DOHH2 (cell line): ENCODE measurements at regions not wholly inside any gene's neighbourhood (a gene's known extent, or its start where the extent isn't known, plus 50 kb on each side); places are given as distances from the start of the nearest gene placed in this dataset.

Experiments
- H3F3A ChIP-seq: fragments of 200-600 bp; sonication (generic), shearing (Covaris generic); 2 replicates; pipeline ENCODE4 v1.6.0; 2016; ENCODE audit warnings: antibody characterized with exemption, mild to moderate bottlenecking; ENCODE audit not compliant: control insufficient read depth, insufficient read depth
- H3K27ac ChIP-seq: fragments of 200-600 bp; sonication (generic); 2 replicates; pipeline ENCODE4 v1.5.1; 2014; ENCODE audit warnings: low read depth, mild to moderate bottlenecking, low read length, moderate library complexity
- H3K27me3 ChIP-seq: fragments of 200-600 bp; sonication (generic); 2 replicates; pipeline ENCODE4 v1.6.1; 2014; ENCODE audit warnings: mild to moderate bottlenecking, low read length, mixed read lengths; ENCODE audit not compliant: control insufficient read depth
- H3K36me3 ChIP-seq: fragments of 200-600 bp; sonication (generic); 2 replicates; pipeline ENCODE4 v1.6.1; 2014; ENCODE audit warnings: mild to moderate bottlenecking, low read length, moderate library complexity, mixed read lengths; ENCODE audit not compliant: control insufficient read depth
- H3K4me1 ChIP-seq: fragments of 200-600 bp; sonication (generic); 2 replicates; pipeline ENCODE4 v1.6.1; 2014; ENCODE audit warnings: mild to moderate bottlenecking, low read length, mixed read lengths; ENCODE audit not compliant: control insufficient read depth
- H3K4me2 ChIP-seq: fragments of 200-600 bp; sonication (generic); 2 replicates; pipeline ENCODE4 v1.6.0; 2014; ENCODE audit warnings: mild to moderate bottlenecking, low read length, moderate library complexity
- H3K4me3 ChIP-seq: fragments of 200-600 bp; sonication (generic); 2 replicates; pipeline ENCODE4 v1.5.1; 2014; ENCODE audit warnings: mild to moderate bottlenecking, low read length, mixed read lengths
- H3K79me2 ChIP-seq: fragments of 200-600 bp; sonication (generic); 2 replicates; pipeline ENCODE4 v1.6.1; 2014; ENCODE audit warnings: mild to moderate bottlenecking, low read length, mixed read lengths; ENCODE audit not compliant: control insufficient read depth
- H3K9me2 ChIP-seq: fragments of 200-600 bp; sonication (generic); replicated peaks from 2 replicates; pipeline ENCODE4 v1.6.1; 2014; ENCODE audit warnings: mild to moderate bottlenecking, low read length, mixed read lengths; ENCODE audit not compliant: control insufficient read depth
- H3K9me3 ChIP-seq: fragments of 200-600 bp; sonication (generic); 2 replicates; pipeline ENCODE4 v1.6.1; 2014; ENCODE audit warnings: antibody characterized with exemption, low read length, mixed read lengths; ENCODE audit not compliant: control insufficient read depth, insufficient read depth
- H4K20me1 ChIP-seq: fragments of 200-600 bp; sonication (generic); 2 replicates; pipeline ENCODE4 v1.6.0; 2014; ENCODE audit warnings: low read depth, mild to moderate bottlenecking, antibody characterized with exemption, low read length, moderate library complexity; ENCODE audit not compliant: control insufficient read depth, insufficient read depth
- CTCF ChIP-seq: fragments of 200-600 bp; sonication (generic); IDR thresholded peaks from one replicate; pipeline ENCODE4 v1.5.1; 2014; ENCODE audit warnings: antibody characterized with exemption, mild to moderate bottlenecking, low read depth, low read length; ENCODE audit not compliant: poor library complexity, severe bottlenecking
- EZH2phosphoT487 ChIP-seq: fragments of 200-600 bp; sonication (generic); IDR thresholded peaks from 2 replicates; pipeline ENCODE4 v1.6.1; 2017; ENCODE audit warnings: borderline replicate concordance, mild to moderate bottlenecking, antibody characterized with exemption, low read length, moderate library complexity, mixed read lengths

- no peaks in the 10 kb centered on the region for H3K36me3 ChIP-seq
- H3K9me3 ChIP-seq = no peaks in the 10 kb centered on the region
- no peaks in the 10 kb centered on the region for H3K27me3 ChIP-seq
- H4K20me1 ChIP-seq = no peaks in the 10 kb centered on the region
- no peaks in the 10 kb centered on the region for H3K79me2 ChIP-seq
- no peak overlapping the region for H3K27ac ChIP-seq
- H3K4me1 ChIP-seq = no peaks in the 10 kb centered on the region
- no peak overlapping the region for H3K4me3 ChIP-seq
- TF ChIP-seq CTCF (no peak), EZH2phosphoT487 (no peak)
- H3F3A ChIP-seq = no peaks in the 10 kb centered on the region
- no peaks in the 10 kb centered on the region for H3K9me2 ChIP-seq
- H3K4me2 ChIP-seq = no peak overlapping the region
These were observed 308.2 kb upstream of the DCN start for GRCh38 chr12:91490667-91491311.

DNA sequence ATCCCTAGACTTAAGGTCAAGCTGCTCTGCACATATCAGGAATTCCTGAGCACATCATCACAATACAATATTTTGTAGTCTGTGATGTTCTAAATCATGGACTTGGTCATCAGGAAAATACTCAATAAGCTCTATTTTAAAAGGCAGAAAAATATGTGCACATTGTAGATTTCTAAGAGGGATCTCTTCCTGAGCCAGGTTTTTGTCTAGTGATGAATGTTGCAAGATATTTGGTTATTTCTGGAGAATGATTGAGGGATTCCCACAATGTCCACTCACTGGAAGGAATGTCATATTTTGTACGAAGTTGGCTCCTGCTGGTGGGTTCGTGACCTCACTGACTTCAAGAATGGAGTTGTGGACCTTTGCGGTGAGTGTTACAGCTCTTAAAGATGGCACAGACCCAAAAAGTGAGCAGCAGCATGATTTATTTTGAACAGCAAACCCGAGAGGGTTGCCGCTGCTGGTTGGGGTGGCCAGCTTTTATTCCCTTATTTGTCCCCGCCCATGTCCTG lies 300.9 kb upstream of the DCN start:
- Histone ChIP-seq H4K20me1 (no peaks in the 10 kb centered on the region), H3K4me1 (no peaks in the 10 kb centered on the region), H3K79me2 (no peaks in the 10 kb centered on the region), H3K9me3 (no peaks in the 10 kb centered on the region), H3K27me3 (no peaks in the 10 kb centered on the region), H3K36me3 (no peaks in the 10 kb centered on the region), H3K4me3 (no peak overlapping the region), H3K4me2 (no peak overlapping the region), H3F3A (no peaks in the 10 kb centered on the region), H3K9me2 (no peaks in the 10 kb centered on the region), H3K27ac (no peak overlapping the region)
- TF ChIP-seq CTCF = no peak
- no peak for TF ChIP-seq EZH2phosphoT487

DNA sequence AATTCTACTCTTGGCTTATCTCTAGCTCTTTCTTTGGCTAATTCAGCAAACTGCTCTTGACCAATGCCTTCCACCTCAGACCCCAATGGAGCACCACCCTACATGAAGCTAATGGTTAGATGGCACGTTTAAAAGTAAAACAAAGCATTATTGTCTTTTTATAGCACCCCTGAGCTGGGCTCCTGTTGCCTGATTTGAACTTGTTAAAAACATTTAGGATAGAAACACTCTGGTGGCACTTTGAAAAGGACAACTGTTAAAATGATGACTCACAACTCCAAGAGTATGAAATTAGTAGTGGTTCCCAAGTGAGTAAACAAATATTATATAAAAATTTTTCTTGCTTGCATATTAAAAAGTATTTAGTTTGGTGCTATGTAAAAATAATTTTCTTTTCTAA lies 299.6 kb upstream of the DCN start:
- TF ChIP-seq EZH2phosphoT487 = no peak
- no peak for TF ChIP-seq CTCF
- Histone ChIP-seq H4K20me1 (no peaks in the 10 kb centered on the region), H3F3A (no peaks in the 10 kb centered on the region), H3K27me3 (no peaks in the 10 kb centered on the region), H3K4me3 (no peak overlapping the region), H3K9me2 (no peaks in the 10 kb centered on the region), H3K79me2 (no peaks in the 10 kb centered on the region), H3K36me3 (no peaks in the 10 kb centered on the region), H3K27ac (no peak overlapping the region), H3K4me2 (no peak overlapping the region), H3K4me1 (no peaks in the 10 kb centered on the region), H3K9me3 (no peaks in the 10 kb centered on the region)
